ENCODE measurements at regions not wholly inside any gene's neighbourhood (a gene's known extent, or its start where the extent isn't known, plus 50 kb on each side); places are given as distances from the start of the nearest gene placed in this dataset.

- DNase-seq (ENCODE audit: extremely low read depth, low read depth): no peak
- TF ChIP-seq CTCF (IDR thresholded peaks at IDR 0.05; ENCODE audit: low read depth, low read length): no peak
Measured at GRCh38 chr2:67137699-67138098, 259.4 kb upstream of the ETAA1 start.

DNA sequence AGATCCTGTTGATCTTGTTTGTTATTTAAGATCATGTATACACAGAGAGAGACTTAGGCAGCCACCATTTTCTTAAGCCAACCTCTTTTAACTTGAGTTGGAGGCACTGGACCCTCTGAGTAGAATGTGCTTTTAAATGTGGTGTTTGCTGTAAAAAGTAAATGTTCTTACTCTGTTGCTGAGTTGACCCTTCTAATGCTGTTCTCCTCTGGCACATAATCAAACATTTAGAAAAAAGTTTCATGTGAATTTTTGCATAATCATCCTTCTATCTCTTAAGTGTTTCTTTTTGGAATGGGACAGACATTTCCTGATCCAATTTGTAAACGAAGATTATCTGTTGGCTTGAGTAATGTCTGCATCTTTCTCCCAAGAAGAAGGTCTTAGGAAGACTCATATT, 255.1 kb upstream of the ETAA1 start:
- TF ChIP-seq CTCF (IDR thresholded peaks at IDR 0.05; ENCODE audit: low read depth, low read length): no peak
- DNase-seq (ENCODE audit: extremely low read depth, low read depth): no peak

DNA sequence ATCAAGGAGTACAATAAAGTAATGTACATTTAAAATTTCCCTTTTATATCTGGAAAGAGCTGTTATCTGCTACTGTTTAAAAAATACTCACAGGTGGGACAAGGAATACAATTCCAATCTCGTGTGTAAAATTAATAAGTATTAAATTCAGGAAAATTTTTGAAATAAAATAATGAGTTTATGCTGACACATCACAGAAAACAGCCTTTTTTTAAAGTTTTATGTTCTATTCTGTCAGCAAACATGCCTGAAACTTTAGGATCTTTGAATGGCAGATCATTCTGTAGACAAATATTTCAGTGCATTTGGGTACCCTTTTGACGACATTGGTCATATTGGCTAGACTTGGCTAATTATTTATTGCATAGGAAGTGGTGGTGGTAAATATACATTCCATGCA, 254.4 kb upstream of the ETAA1 start:
- no peak for TF ChIP-seq CTCF (IDR thresholded peaks at IDR 0.05; ENCODE audit: low read depth, low read length)
- no peak for DNase-seq (ENCODE audit: extremely low read depth, low read depth)

DNA sequence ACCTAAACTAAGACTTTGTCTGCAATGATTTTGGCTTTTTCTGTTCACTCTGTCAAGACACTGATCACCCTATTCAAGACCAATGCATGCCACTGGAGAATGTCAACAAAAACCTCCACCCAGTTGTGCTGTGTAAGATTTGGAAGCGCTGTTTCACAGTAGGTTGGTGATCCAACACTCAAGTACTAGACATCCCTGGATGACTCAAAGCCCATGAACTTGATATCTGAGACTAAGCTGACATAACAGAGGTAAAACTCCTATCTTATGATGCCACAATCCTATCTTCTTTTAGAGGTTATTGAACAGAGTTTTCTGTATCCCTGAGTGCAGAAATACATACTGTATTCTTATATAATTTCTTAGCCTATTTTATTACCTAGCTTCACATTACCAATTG, 251.3 kb upstream of the ETAA1 start:
- TF ChIP-seq CTCF (IDR thresholded peaks at IDR 0.05; ENCODE audit: low read depth, low read length): no peak
- no peak for DNase-seq (ENCODE audit: extremely low read depth, low read depth)

- no peak for DNase-seq (ENCODE audit: extremely low read depth, low read depth)
- TF ChIP-seq CTCF (IDR thresholded peaks at IDR 0.05; ENCODE audit: low read depth, low read length): no peak
Measured at GRCh38 chr2:67156796-67157195, 240.3 kb upstream of the ETAA1 start.

DNA sequence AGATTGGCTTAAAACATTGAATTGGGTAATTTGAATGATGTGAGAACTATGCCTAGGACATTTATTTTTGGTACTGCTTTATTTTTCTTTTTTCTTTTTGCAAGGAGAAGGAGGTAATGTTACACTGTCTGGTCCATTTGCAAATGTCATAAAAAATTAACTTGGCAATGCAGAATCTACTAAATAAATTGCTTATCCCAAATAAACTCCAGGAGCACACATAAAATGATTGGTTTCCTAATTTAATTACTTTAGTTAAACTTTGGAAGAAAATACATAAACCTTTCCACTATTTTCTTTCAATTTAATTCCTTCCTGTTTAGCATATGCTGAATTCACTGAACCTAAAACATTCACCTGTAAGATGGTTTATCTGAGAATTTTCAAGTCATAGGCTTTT, 238.4 kb upstream of the ETAA1 start:
- no peak for TF ChIP-seq CTCF (IDR thresholded peaks at IDR 0.05; ENCODE audit: low read depth, low read length)

DNA sequence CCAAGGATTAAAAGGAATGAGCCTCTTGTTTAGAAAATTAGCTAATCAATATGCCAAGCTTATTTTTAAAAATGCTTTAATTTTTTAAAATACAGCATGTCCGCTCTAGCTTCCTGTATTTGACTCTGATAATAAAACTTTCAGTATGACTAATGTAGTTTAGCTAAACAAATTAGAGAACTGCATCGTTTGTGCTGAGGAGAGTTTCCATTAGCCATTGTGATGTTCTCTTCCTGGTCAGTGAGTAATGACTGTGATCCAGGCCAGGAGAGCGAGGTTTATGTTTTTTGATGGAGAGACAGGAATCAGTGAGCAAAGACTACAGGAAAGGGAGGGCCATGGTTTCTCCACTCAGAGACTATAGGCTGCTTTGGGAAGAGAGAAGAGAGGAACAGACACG, 237.2 kb upstream of the ETAA1 start:
- TF ChIP-seq CTCF (IDR thresholded peaks at IDR 0.05; ENCODE audit: low read depth, low read length): no peak

More for the DNA sequence above, 238.4 kb upstream of the ETAA1 start:
- DNase-seq (ENCODE audit: extremely low read depth, low read depth): no peak

More for the DNA sequence above, 237.2 kb upstream of the ETAA1 start:
- no peak for DNase-seq (ENCODE audit: extremely low read depth, low read depth)
